LNCAP (cell line): ENCODE measurements at regions not wholly inside any gene's neighbourhood (a gene's known extent, or its start where the extent isn't known, plus 50 kb on each side); places are given as distances from the start of the nearest gene placed in this dataset.

Experiments used
- TF ChIP-seq, protein P1 (sequence below): fragments of 450-650 bp; IDR thresholded peaks from 2 replicates; pipeline ENCODE4 v1.5.1; 2017; ENCODE audit warnings: mild to moderate bottlenecking

GRCh38 chr14:38973083-38973700 lies 129.8 kb downstream of the SEC23A start:
- TF ChIP-seq, protein P1, sequence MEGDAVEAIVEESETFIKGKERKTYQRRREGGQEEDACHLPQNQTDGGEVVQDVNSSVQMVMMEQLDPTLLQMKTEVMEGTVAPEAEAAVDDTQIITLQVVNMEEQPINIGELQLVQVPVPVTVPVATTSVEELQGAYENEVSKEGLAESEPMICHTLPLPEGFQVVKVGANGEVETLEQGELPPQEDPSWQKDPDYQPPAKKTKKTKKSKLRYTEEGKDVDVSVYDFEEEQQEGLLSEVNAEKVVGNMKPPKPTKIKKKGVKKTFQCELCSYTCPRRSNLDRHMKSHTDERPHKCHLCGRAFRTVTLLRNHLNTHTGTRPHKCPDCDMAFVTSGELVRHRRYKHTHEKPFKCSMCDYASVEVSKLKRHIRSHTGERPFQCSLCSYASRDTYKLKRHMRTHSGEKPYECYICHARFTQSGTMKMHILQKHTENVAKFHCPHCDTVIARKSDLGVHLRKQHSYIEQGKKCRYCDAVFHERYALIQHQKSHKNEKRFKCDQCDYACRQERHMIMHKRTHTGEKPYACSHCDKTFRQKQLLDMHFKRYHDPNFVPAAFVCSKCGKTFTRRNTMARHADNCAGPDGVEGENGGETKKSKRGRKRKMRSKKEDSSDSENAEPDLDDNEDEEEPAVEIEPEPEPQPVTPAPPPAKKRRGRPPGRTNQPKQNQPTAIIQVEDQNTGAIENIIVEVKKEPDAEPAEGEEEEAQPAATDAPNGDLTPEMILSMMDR = no peak

DNA sequence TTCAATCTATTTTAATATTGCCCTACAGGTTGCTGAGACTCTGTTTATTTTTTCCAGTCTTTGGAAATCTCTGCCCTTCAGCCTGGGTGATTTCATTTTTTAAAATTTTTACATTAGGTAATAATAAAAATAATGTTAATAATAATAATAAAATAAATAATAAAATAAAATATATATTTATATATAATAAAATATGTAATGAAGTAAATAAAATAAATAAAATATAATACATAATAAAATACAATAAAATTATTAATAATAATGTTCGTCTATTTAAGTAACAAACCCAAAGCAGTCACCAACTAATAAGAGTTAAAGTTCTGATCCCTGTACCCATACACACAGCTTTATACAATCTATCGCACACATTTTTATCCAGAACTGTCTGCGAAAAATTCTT lies 130.5 kb downstream of the SEC23A start:
- TF ChIP-seq, protein P1 = no peak

DNA sequence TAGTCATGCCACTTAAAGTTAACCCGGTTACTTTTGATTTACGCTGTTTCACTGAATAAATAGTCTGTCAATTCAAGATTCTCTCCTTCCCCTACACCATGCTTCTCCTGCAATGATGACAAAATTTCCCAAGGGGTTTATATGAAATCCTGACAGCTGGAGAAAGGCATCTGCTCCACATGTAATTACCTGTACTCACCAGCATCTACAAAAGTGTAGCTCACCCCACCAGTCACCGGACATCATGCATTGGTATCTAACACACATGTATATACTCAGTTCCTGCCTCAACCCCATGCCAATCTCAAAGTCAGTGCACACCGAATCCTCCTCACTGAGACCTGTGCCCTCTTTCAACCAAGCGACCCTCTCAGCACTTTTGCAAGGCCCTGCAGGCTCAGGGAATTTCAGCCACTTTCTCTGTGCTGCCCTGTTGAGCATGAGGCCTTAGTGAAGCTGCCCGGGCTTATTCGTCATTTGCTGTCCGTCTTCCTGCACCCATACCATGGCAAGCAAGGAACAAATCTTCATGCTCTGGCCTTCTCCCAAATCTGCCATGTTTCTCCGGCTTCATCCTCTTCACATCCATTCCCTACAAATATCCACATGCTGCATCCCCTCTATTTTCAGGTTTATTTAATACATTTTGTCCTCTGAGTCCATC lies 131.6 kb downstream of the SEC23A start:
- TF ChIP-seq, protein P1 = no peak

DNA sequence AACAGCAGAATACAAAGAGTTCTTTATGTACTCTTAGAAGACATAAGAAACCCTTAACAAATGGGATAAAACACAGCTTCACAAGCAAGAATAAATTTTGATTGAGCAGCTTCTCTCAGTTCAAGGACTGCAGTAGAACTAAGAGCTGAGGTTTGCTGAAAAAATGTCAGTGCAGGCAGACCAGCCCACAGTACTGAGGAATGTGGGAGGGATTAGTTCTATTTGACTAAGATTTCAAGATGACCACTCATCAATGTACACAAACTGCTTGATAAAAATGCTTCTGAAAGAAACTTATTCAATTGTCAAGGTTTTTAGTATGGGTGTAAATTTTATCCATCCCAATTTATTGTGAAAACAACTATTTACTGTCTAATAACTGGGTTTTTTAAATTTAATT lies 138.4 kb downstream of the SEC23A start:
- TF ChIP-seq, protein P1 = no peak

DNA sequence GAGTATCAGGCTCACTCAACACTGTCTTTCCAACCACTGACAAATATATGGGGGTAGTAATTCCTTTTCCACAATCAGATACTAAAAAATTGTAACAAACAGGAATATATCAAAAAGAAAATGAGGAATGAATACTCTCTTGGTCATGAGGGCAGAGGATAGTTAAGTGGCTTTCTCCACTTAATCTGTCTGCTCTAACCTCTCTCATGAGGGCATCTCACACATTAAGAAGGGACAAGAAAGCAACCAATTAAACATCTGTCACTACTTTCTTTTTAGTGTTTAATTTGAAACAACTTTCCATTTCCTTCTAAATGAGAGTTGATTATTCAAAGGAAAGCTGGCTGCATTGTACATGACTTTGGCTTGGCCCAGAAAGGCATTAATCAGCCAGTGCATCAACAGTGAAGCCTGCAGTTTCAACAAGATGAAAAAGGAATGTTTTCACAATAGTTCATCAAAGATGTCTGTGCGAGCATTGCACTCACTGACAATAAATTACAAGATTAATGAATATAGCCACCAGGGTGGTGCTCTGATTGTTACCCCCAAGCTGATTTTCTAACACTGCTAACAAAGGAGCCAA lies 142.0 kb downstream of the SEC23A start:
- TF ChIP-seq, protein P1 = no peak

GRCh38 chr14:38959021-38959420 lies 144.0 kb downstream of the SEC23A start:
- TF ChIP-seq, protein P1 = no peak

- TF ChIP-seq, protein P1 = no peak
These were observed 144.4 kb downstream of the SEC23A start for GRCh38 chr14:38958589-38958988.
